NK-92 (cell line): ENCODE measurements at regions not wholly inside any gene's neighbourhood (a gene's known extent, or its start where the extent isn't known, plus 50 kb on each side); places are given as distances from the start of the nearest gene placed in this dataset.
"Not testable (repeated sequence)": the region's sequence is repeated elsewhere in the genome, so short reads cannot be mapped to it uniquely, and the experiment has no call there.

Experiments
- DNase-seq: peaks from one replicate; lab custom pipeline; 2025; ENCODE audit not compliant: unreplicated experiment; lab: John Stamatoyannopoulos, UW

GRCh38 chr13:74747186-74747955 is 613.2 kb upstream of the KLF12 start:
- no peak for DNase-seq

- DNase-seq, result no peak
Observed at GRCh38 chr13:74743992-74744391, 609.8 kb upstream of the KLF12 start.

- no peak for DNase-seq
Observed at GRCh38 chr13:74741732-74742131, 607.5 kb upstream of the KLF12 start.

DNA sequence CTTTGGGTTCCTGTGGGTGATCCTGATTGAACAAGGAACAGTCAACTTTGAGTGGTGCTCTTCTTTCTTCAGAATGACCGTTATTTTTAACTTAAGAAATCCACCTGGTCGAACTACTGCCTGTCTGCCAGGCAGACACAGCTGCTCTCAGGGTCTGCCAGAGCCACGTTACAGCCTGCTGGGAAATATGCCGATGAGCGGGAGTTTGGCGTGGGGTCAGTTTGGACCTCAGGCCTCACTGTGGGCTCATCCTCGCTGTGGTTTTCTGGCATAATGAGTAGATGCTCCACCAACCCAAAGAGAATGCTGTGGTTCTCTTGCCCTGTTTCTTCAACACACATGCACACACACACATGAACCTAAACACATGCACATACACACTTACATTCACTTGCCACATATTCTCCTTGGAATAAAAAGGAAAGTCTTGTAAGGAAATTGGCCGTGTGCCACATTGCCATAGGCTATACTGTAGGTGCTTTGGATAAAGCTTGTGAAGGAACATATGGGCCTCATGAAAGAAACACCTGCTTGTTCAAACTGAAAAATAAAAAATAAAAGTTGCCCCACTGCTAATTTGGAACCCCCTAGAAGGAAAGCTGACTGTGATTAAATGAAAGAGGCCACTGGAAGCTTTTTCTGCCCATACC is 598.7 kb upstream of the KLF12 start:
- no peak for DNase-seq

DNA sequence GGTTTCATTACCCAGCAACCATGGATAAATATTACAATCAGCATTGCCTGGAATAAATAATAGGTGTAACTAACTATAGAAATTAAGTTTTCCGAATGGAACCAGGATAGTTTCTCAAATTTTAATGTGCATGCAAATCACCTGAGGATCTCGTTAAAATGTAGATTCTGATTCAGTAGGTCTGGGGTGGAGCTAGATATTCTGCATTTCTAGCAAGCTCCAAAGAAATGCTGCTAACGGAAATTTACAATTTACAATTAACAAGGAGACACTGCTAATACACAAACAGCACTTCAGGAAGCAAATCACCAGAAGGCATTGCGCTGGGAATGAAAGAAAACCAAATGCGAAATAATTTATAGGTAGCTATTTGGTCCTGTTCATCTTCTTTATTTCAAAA is 597.5 kb upstream of the KLF12 start:
- no peak for DNase-seq

DNA sequence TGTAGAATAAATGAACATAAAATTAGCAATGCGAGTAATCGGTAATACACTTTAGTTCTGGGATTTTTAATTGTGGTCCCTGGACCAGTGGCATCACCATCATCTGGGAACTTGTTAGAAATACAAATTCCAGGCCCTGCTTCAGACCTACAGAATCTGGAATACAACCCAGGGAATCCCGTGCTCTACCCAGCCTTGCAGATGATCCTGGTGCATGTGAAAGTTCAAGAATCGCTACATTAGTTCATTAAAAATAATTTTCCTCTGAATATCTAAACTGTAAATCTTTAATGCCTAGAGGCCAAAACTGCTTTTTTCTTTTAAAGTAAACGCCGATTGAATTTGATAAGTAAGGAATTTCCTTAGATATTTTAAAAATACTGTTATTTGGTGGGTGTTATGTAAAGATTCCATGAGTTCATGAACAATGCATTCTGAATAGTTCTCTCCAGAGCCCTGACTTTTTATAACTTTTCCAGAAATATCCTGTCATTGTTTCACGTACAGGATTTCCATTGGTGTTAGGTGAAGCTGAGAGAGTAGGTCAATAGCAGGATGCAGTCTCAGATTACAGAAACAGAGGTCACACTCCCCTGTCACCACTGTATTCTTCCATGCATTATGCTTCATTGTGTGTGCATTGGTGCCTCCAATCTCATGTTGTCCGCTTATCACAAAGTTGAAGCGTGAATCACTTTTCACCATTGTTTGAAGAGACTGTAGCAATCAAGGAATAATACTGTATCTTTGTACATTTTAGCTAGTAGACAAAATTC is 596.5 kb upstream of the KLF12 start:
- no peak for DNase-seq

GRCh38 chr13:74726206-74726605 is 592.0 kb upstream of the KLF12 start:
- no peak for DNase-seq

- not testable (repeated sequence) for DNase-seq
Observed at GRCh38 chr13:74718232-74718842, 584.1 kb upstream of the KLF12 start.

- no peak for DNase-seq
Observed at GRCh38 chr13:74715718-74716117, 581.5 kb upstream of the KLF12 start.

DNA sequence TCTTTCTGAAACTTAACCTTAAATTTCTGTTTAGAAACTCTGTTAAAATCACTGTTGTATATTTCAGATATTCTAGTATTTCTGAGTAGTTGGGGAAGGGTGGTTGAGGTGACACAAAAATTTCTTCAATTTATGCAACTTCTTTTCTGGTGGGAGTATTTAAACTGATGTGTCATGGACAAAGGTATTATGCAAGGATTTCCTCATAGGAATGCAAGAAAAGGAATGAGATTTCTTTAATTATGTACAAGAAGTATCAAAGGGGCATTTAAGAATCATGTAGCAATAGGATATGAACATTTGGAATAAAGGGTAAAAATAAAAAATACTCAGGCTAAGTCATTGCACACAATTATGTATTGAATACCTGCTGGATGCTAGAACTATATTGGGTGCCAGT is 575.8 kb upstream of the KLF12 start:
- DNase-seq, result no peak

GRCh38 chr13:74709226-74709625 is 575.0 kb upstream of the KLF12 start:
- no peak for DNase-seq

DNA sequence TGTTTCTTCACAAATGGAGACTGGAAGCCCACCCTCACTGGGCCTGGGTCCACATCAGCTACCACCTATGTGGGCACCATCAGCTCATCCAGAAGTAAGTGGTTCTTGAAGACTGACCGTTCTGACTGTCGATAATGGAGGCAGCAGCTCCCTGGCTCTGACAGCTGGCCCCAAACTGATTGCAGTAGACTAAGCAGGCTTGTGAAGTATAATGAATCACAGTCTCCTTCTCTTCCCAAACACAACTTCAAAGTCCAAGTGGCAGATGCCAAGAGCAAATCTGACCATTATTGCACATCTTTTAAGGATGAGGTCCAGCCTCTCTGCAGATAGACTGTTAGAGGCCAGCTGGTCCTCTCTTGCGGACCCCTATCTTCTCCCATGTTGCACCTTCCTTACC is 574.4 kb upstream of the KLF12 start:
- no peak for DNase-seq

DNA sequence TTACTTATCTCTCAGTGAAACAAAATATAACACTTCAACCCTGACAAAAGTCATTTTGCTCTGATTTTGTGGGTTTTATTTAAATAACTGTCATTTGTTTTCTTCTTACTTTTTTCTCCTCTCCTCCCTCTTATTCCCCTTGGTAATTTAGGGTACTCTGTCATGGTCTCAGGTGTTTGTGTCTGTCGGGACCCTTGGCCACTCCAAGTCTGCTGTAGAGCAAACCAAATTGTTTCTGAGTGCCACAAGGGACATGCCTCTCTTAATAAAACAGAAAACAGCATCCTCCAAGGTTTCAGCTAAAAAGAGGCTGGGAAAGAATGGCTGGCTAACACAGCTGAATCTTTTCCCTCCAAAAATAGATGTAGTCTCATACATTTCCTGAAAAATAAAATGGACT is 573.1 kb upstream of the KLF12 start:
- DNase-seq, result no peak

DNA sequence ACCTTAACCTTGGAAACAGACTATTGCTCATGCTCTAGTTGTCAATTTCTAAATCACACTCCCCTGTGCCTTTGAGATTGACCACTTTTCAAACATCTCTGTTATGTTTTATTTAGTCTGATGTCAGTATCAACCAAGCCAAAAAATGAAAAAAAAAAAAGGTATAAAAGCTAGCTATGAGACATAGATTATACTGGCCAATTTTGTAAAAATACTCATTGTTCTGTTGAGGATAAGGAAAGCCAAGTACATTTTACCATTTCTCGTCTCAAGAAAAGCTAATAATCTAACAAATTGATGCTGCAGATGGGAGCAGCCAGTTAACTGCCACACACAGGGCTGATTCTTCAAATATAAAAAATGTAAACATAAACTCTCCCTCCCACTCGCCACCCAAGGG is 572.6 kb upstream of the KLF12 start:
- DNase-seq, result no peak

- DNase-seq, result no peak
Observed at GRCh38 chr13:74705438-74705837, 571.2 kb upstream of the KLF12 start.

DNA sequence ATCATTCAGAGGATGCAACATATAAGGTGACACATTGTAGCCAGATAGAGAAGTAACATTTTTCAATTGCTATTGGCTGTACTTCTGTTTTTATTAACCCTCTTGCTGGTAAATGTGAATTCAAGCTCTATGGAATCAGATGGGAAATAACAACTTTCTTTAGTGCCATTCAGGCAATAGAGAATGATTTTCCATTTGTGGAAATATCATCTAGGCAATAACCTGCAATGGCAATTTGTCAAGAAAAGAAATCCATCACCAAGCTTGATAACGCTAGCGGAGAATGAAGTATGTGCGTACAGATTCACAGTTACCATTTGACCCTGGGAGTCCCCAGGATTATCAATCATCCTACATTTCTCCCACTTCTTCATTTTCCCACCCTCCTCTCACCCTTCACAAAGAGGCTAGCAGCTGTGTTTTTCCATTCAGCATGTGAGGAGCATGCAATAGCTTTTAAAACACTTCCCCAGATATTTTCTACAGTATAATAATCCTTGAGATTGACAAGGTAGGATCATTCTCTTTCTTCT is 569.7 kb upstream of the KLF12 start:
- DNase-seq, result no peak

DNA sequence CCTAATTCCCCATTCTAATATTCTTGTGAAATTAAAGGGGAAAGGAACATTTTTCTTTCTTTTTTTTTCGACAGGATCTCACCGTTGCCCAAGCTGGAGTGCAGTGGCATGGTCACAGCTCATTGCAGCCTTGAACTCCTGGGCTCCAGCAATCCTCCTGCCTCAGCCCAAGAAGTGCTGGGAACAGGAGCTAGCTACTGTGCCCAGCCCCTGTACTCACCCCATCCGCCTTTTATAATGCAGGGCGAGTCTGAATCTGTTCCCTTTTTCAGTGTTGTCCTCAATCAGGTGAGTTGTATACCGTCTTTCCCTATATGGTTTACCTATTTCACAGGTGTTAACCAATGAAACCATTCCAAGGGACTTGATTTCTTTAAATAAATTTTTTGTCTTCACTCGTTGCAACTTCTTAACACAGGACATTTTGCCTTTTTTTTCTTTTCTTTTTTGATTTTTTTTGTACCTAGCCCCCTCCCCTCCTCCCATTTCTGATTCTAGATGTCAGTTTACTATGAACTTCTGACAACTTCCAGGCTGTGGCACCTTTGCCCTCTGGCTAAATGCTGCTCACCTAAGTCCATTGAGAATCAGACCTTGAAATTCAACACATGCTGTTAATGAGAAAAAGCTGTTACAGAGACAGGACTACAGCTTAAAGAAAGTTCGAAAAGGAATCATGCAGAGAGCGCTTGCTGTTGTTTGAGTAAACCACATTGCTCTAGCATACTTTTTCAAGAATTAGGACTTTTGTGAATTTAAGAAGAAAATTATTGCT is 562.1 kb upstream of the KLF12 start:
- DNase-seq, result no peak

- no peak for DNase-seq
Observed at GRCh38 chr13:74695021-74695800, 561.0 kb upstream of the KLF12 start.

- no peak for DNase-seq
Observed at GRCh38 chr13:74687442-74688182, 553.4 kb upstream of the KLF12 start.
